DMS53 treated with DMSO at 0.1 percent for 48 hours (cell line): ENCODE measurements at regions not wholly inside any gene's neighbourhood (a gene's known extent, or its start where the extent isn't known, plus 50 kb on each side); places are given as distances from the start of the nearest gene placed in this dataset.

Source experiments
- DNase-seq: peaks from one replicate; lab custom pipeline; 2025; ENCODE audit not compliant: unreplicated experiment; lab: John Stamatoyannopoulos, UW

DNA sequence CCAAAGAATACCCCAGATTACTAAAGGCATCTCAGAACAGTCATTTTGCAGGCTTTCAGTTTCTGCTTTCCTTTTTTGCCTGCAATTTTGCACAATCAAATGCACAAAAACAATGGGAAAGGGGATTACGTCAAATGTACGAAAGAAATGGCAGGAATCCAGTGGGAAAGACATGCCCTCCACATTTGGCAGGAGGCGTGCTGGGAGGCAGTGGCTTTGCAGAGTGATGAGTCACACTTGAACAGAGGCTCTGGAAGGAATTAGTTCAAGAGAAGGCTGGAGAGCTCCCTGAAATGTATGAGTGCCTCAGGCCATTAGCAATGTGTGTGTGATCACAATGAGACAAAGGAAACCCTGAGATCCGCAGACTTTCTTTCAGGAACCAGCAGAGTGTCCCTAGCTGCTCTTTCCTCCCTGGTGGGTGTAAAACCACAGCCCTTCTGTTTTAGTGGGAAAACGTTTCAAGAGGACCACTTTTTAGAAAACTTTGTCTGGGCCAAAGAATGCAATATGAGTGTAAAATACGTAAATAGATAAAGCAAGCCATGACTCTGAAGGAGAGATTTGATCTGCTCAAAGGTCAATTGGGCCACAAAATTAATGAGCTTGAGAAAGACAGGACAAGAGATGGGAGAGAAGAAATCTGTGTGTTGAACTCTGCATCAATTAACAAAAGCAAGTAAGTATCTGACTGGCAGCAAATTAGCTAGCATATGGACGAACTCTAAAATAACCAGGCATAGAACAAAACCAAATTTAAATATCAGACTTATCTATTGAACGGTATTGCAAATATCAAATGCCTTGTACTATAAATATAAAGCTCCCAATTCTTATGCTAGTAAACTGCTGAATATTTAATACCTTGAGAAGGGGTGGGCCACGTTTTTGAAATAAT lies 155.4 kb upstream of the PDE3A start:
- DNase-seq = peak; percentile 97

DNA sequence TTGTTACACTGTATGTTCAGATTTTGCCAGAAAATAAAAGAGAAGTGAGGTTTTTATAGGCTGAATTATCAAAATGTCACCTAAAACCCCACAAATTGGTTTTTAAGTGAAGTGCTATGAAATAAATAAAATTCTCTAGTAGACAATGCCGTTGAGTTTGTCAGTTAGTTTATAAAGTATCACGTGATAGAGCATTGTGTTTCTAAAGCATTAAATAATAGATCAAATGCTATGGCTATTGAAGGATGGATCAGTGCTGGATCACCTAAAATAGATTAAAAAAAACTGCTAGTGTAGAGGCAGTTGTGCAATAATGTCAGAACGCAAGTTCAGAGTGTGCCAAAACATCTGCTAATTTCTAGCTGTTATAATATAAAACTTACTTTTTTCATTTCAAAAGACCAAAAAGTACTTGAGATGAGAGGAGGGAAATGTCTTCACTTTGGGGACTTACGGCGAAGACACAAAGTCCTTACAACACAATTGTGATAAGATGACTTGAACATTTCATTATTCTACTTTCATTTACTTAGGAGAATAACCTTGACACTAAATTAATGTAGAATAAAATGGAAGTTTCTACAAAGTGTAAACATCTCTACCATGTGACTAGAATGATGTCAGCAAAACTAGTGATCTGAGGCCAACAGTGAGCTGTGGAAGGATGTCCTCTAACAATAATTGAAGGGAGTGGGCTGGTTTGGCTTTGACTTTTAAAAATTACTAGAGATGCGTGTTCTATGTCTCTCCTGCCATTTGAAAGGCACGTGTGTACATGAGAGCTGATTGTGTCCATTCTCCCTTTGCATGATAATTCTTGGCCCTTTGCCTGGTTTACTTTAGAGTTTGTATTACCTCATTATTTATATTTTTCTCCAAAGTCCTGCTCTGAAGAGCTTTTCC lies 154.4 kb upstream of the PDE3A start:
- DNase-seq = no peak

DNA sequence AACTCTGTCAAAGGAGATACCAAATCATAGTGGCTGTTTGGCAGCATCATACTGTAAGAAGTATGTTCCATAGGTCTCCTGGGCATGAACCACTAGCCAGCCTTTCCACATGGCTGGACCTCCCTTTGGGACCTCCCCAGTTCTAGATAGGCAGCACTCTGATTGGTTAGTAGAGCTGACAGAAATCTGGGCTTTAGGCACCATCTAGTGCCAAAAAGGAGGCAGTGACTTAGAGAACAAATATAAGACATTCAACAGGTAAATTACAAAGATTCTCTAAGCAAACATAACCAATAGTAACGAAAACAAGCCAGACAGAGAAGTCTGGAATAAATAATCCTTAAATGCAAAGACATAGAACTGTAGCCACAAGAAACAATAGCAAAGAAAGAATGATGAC lies 148.0 kb upstream of the PDE3A start:
- peak; percentile 43 for DNase-seq

DNA sequence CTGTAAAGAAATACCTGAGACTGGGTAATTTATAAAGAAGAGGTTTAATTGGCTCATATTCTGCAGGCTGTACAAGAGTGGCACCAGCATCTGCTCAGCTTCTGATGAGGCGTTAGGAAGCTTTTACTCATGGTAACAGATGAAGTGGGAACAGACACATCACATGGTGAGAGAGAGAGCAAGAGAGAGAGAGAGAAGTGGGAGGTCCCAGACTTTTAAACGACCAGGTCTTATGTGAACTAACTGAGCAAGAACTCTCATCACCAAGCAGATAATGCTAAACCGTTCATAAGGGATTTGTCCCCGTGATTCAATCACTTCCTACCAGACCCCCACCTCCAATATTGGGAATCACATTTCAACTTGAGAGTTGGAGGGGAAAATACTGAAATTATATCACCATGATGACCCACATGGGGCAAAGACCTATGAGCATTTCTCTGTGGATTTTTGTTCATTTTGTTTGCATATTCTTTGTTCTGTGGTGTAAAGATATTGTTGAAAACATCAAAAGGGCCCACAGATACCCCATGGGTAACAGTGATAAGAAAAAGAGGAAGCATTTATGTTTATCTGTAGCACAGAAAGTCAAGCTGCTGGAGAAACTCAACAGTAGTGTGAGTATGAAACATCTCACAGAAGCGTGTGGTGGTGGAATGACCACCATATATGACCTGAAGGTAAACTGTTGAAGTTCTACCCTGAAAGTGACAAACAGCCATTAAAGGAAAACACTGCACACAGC lies 135.2 kb upstream of the PDE3A start:
- no peak for DNase-seq

DNA sequence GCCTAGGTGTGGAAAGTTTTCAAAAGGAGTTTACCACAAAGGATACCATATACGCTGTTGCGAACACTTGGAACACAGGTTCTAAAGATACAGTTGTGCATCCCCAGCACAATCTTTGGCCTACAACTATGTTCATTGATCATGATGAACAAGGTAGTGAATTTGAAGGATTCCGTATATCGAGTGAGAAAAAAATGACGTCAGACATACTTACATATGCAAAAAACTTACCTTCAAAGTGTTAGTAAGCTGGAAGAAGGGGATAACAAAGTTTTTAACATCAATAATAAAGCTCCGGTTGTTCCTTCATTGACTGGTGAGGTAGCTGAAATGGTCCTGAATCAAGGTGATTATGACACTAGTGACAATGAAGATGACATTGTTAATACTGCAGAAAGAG lies 133.9 kb upstream of the PDE3A start:
- no peak for DNase-seq

DNA sequence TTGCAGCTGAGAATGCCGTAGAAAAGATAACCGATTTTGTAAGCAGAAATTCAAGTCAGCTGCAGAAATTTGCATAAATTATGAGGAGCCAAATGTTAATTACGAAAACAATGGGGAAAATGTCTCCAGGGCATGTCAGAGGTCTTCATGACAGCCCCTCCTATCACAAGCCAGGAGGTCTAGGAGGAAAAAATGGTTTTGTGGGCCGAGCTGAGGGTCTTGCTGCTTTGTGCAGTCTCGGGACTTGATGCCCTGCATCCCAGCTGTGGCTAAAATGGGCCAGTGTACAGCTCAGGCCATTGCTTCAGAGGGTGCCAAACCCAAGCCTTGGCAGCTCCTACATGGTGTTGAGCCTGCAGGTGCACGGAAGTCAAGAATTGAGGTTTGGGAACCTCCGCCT lies 131.2 kb upstream of the PDE3A start:
- DNase-seq = no peak

DNA sequence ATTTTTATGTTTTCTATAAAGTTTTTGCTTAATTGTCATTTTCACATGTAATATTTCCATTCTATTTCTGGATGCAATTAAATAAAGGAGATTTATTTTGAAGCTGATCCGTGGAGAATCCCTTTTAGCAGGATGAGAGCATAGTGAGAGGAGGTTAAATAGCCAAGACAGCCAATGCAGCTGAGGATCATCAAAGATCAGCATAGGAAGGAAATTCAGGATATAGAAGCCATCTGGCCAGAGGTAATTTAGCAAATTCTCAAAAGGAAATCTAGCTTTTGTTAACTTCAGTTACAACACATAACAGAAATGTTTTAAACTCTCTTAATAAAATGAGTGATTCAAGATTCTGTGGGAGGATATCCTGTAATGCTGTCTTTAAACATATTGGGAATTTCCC lies 122.8 kb upstream of the PDE3A start:
- no peak for DNase-seq

DNA sequence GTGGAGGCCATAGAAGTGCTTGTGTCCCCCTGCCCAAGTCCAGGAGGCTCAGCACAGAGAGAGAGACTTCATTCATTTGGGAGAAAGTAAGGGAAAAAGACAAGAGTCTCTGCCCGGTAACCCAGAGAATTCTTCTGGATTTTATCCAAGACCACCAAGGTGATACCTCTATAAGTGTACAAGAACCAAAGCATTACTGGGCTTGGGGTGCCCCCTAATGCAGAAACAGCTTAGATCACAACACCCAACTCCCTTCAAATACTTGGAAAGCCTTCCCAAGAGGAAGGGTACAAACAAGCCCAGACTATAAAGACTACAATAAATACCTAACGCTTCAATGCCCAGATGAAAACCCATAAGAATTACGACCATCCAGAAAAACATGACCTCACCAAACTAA lies 119.7 kb upstream of the PDE3A start:
- no peak for DNase-seq

DNA sequence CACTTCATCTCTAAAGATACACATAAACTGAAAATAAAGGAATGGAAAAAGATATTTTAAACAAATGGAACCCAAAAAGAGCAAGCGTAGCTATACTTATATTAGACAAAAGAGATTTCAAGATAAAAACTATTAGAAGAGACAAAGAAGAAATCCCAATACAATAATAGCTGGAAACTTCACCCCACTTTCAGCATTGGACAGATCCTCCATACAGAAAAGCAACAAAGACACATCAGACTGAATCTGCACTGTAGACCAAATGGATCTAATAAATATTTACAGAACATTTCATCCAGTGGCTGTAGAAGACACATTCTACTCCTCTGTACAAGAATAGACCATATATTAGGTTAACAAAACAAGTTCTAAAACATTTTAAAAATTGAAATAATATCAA lies 117.6 kb upstream of the PDE3A start:
- DNase-seq = no peak

DNA sequence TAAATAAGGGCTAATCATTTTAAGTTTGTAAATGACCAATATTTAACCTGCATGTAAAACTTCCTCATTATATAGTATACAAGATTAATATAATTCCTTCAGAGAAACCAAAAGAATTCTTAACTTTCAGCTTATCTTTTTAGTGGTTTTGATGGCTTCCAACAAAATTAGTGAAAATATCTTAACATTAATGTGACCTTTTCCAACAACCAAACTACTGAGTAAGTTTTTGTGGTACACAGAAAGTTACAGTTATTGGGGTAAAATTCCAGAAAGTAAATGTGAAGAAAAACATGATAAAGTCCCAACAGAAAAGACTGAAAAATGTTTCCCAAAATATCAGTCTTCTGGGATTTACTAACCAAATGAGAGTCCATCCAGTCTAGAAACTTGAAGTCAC lies 111.0 kb upstream of the PDE3A start:
- DNase-seq = no peak

DNA sequence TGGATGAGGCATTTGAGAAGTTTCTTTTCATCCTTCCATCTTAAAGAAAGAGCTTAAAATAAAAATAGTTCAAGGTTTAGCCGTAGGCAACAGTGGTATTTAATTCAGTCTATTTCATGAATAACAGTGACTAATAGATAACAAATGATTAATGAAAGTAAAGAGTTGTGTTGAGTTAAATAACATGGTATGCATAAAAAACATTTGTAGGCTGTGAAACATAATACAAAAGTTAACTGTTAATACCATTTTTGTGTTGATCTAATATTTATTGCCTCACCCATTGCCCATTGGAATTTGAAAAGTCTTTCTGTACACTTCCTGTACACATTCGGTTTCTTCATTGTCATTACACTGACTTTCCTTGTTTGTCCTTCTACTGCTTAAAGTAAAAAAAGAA lies 108.6 kb upstream of the PDE3A start:
- DNase-seq = no peak

DNA sequence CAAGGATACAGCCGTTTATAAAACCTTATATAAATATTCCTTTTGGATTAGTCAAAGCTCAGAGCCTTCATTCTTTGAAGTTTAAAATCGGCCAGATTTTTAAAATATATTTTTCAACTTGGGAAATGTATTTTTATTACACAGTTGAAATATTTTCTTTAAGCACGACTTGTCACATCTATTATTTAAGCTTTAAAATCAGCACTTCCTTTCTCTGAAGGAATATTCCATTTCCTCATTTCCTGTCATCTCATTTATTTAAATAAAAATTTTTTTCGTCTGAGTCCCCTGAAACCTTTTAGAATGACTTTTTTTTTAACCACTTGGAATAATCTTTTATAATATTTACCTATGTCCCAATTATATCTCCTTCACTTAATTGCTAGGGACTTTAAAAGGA lies 107.5 kb upstream of the PDE3A start:
- DNase-seq = no peak

DNA sequence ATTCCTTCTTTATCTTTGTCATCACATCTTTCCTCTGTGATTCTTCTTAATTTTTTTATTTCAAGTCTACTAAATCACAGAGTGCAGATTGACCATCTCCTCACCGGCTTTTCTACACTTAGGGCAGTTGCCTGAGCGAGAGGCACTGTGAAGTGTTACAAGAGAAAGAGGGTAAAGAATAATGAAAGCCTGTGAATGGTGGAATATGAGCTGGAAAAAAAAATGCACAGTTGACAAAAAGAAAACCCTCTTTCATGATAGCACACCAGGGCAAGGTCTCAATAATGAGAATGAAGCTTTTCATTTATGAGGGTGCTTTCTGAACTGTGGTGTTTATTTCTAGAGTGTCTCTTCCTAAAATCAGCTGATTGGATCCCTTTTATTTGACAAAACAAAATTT lies 106.2 kb upstream of the PDE3A start:
- no peak for DNase-seq

DNA sequence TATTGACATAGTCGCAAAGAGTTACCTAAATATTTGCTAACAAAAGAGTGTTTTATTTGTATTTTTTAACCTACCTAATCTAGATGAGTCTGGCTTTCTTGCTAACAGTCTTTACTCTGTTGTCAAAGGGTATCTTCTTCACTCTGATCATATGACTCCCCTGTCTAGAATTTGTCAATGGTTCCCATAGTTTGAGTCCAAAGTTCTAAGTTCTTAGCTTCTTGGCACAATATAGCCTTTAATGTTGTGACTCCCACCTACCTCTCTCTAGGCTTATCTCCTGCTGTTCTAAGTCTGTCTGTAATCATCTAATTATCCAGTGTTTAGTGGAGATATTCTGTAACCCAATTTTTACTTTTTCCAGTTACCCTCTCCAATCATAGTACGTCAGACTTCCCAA lies 104.3 kb upstream of the PDE3A start:
- no peak for DNase-seq

DNA sequence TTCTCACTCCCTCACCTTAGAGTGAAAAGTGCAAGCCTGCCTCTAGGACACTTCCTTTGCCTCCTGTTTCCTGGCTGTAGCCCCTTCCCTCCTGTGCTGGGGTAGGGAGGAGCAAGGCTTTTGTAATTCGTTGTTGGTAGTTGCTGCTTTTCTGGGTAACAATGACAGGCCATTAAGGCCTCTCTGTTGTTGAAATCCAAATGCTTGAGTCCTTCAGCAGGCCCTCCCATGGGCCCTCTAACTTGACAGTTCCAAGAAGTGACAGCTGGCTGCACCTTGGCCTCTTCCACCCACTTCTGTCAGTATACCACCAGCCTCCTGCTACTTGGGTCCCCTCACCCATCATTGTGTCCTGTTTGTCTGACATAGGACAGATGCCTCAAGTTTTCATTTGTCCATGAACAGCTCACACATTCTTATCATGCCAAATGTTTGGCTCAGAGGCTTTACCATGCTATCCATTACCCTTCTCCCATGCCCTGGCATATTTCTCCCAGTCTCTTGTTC lies 103.7 kb upstream of the PDE3A start:
- DNase-seq = no peak

DNA sequence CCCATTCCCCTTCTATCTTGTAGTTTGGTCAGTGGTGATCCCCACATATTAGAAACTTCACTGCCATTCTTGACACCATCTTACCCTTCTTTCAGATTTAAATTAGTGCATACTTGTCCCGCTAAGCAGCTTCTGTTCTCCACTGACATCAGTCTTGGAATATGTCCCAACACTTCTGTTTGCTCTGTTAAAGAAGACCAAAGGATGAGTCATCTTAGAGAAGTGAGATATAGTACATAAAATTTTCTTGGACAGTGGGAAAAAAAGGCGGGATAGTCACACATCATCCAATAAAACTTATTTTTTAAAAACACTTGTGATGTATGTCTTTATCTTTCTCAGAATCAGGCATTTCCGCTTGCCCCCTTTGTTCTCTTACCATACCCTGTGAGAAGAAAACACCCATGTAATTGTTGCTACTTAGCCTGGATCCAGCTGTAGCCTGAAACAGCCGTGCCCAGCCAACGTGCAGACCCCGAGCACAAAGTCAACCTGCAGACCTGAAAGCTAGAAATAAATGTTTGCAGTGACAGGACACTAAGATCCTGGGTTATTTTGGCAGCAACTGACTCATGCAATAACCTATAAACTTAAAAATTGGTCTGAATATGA lies 100.1 kb upstream of the PDE3A start:
- DNase-seq = no peak

DNA sequence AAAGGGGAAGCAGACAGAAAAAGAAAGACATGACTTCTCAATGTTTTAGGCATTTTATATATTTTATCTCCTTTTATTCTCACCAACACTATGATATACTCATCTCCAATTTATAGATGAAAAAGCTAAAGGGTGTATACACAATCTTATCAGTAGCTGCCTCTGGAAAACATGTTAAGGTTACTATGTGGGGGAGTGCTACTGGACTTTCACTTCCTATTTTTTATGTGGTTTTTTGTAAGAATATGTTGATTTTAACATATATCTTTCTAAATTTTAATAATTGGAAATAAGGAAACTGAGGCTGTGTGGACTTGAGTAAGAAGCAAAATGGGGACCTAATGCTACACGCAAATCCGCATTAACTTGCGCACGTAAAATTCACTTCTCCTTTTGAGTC lies 99.6 kb upstream of the PDE3A start:
- no peak for DNase-seq

DNA sequence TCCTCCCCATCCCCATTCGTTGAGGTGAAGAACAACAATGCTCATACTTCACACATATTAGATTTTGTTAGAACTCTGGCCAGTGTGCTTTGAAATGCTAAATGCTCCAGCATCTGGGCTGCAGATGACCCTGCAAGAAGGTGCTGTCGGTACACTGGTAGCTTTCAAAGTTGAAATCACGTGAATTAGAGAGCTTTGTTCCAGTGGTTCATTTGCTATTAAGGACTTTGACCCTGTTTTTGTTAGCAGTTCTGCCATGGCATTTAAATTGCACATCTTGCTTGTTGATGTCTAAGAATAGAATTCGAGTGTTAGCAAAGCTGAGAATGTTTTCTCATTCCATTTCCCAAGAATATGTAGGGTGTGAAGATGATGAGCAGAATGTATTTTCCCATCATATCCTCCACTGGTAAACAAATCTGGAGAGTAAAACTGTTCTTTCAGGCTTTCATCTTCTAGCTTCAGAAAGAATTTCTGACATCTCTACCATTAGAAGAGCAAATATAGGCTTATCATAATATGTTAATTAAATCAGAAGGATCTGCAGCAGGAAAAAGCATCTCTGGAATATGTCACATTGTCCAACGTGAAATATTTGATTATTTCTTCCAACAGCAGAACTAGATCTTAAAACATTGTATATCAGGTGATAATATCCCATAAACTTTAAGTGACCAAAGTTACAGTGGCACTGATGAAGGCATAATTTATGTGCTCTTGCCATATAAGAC lies 98.8 kb upstream of the PDE3A start:
- DNase-seq = no peak

DNA sequence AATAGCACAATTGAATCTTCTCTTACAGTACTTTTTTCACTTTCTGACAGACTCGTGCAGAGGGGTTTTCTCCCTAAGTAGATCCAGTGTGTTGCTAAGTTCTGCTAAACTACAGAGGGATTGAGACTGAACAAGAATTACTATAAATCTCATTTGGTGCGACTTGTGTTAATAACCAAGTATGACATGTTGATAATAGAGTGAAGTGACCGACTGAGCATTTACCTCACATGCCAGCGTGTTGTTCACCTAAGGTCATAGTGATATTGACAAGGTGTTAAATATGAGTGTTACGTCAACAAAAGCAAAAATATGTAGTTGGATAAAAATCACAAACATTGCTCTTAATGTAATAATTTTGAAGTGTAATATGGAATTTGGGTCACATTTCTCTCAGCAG lies 97.8 kb upstream of the PDE3A start:
- no peak for DNase-seq

DNA sequence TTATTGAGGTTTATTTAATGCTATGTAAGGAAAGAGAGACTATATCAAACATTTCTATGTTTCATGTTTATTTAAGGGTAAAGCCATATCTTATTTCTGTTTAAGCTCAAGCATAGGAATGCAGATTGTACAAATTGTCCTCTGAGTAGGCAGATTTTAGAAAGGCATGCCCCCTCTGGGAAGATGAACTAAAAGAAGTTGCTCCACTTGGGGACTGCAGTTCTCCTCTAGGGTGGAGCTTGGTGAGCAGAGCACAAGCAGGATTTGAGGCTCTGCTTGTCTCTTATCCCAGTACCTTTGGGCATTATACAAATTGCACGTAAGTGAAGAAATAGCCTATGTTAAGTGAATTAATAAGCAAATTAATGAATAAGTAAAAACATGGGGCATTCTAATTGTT lies 96.2 kb upstream of the PDE3A start:
- DNase-seq = no peak
